ENCODE measurements at regions not wholly inside any gene's neighbourhood (a gene's known extent, or its start where the extent isn't known, plus 50 kb on each side); places are given as distances from the start of the nearest gene placed in this dataset.

- no peaks in the 10 kb centered on the region for H3K79me2 ChIP-seq (ENCODE audit: control insufficient read depth in 1 of 2, insufficient read depth in 2 of 2, low read length in 2 of 2)
- no peaks in the 10 kb centered on the region; the same call in 1 of the 2 replicates for H3K23me2 ChIP-seq (ENCODE audit: low read depth, low read length)
- H2AFZ ChIP-seq (ENCODE audit: low read length): no peak overlapping the region
- H2BK15ac ChIP-seq (ENCODE audit: low read length): no peak overlapping the region
- H3K4me3 ChIP-seq (ENCODE audit: extremely low read depth in 1 of 4, insufficient read depth in 2 of 4, low read depth in 3 of 4, low read length in 4 of 4): no peak overlapping the region
- no peaks in the 10 kb centered on the region for H3K79me1 ChIP-seq (ENCODE audit: low read depth, low read length)
- no peaks in the 10 kb centered on the region; a peak in 1 of 7 replicates for H3K4me1 ChIP-seq (replicated peaks in 1 of 4; ENCODE audit: control insufficient read depth in 3 of 4, insufficient read depth in 4 of 4, low read length in 3 of 4)
- H4K5ac ChIP-seq (ENCODE audit: insufficient read length, low read depth, low read length): no peak overlapping the region
- DNase-seq (ENCODE audit: low read depth in 1 of 2, low spot score in 2 of 2) (no peak), FAIRE-seq (no peak)
- H3K27ac ChIP-seq (ENCODE audit: low read depth, low read length): no peak overlapping the region
- H3K14ac ChIP-seq (ENCODE audit: insufficient read length): no peak overlapping the region
- ChIA-PET CTCF (ENCODE audit: partially characterized antibody) (interaction anchor here (1.0 kb wide), 1 partner anchor 194 kb away, joined by 3 read pairs; no protein-coding TSS in a partner anchor), POLR2A (ENCODE audit: partially characterized antibody) (no interaction called here)
- H2AK5ac ChIP-seq (ENCODE audit: low read depth, low read length): no peak overlapping the region
- no peak overlapping the region for H2BK20ac ChIP-seq (ENCODE audit: low read length)
- H3K56ac ChIP-seq (replicated peaks; ENCODE audit: insufficient read length, low read depth, low read length): no peak overlapping the region
- no peak overlapping the region for H3K23ac ChIP-seq (ENCODE audit: insufficient read length)
- no peaks in the 10 kb centered on the region for H4K20me1 ChIP-seq (replicated peaks in 1 of 2; ENCODE audit: control insufficient read depth in 1 of 2, insufficient read depth in 2 of 2, low read length in 2 of 2)
- no peak overlapping the region for H4K8ac ChIP-seq (ENCODE audit: extremely low read depth, insufficient read depth, low read length)
- no peak overlapping the region for H2BK12ac ChIP-seq (ENCODE audit: low read depth, low read length)
- H2BK5ac ChIP-seq (ENCODE audit: low read depth, low read length): no peak overlapping the region
- H3K27me3 ChIP-seq (replicated peaks in 1 of 4; ENCODE audit: control insufficient read depth in 3 of 4, extremely low read depth in 1 of 4, insufficient read depth in 3 of 4, low read length in 3 of 4): no peaks in the 10 kb centered on the region; a peak in 1 of 7 replicates
- no peak overlapping the region for H3K9ac ChIP-seq (replicated peaks in 1 of 4; ENCODE audit: extremely low read depth in 1 of 4, low read depth in 3 of 4, low read length in 3 of 4)
- H3K18ac ChIP-seq (ENCODE audit: extremely low read depth, low read length): no peak overlapping the region
- H3K4ac ChIP-seq (replicated peaks; ENCODE audit: insufficient read length, low read depth, low read length): no peak overlapping the region
- H2BK120ac ChIP-seq (replicated peaks; ENCODE audit: low read depth, low read length): no peak overlapping the region
- H4K91ac ChIP-seq (replicated peaks; ENCODE audit: insufficient read length, low read length): no peak overlapping the region
- no peak overlapping the region for H3K4me2 ChIP-seq (ENCODE audit: insufficient read depth in 1 of 2, low read depth in 2 of 2, low read length in 2 of 2)
- 0 out of 4 replicates have a peak, but pooled peaks cover 0 to 3% of the 10 kb centered on the region in 2 experiments for H3K9me3 ChIP-seq (ENCODE audit: insufficient read depth in 2 of 2, low read depth in 1 of 2, low read length in 1 of 2)
- 80% methylated on average over 1 of the region's 8 CpGs; no CpG with 5 or more reads in 1 of the 2 experiments for WGBS, 2 experiments (ENCODE audit: extremely low coverage in 1 of 2, insufficient coverage in 1 of 2, insufficient read length in 1 of 2, insufficient replicate concordance in 2 of 2, low coverage in 1 of 2, low lambda C conversion rate in 2 of 2, missing lambda C conversion rate in 1 of 2)
- no peaks in the 10 kb centered on the region for H3K36me3 ChIP-seq (ENCODE audit: control insufficient read depth in 2 of 4, insufficient read depth in 4 of 4, low read length in 3 of 4)
- TF ChIP-seq USF2 (IDR thresholded peaks at IDR 0.05; ENCODE audit: low read length) (no peak), JUN (IDR thresholded peaks at IDR 0.05; ENCODE audit: low read depth, low read length) (no peak), BACH1 (IDR thresholded peaks at IDR 0.05; ENCODE audit: low read length) (no peak), ATF2 (IDR thresholded peaks at IDR 0.05; ENCODE audit: low read length) (no peak), SUZ12 (IDR thresholded peaks at IDR 0.05; ENCODE audit: low read length) (no peak), NANOG (IDR thresholded peaks at IDR 0.05; ENCODE audit: insufficient read depth, low read depth, low read length, poor library complexity, severe bottlenecking) (no peak), RNF2 (IDR thresholded peaks at IDR 0.05; ENCODE audit: borderline replicate concordance, low read depth, low read length, missing control alignments, poor library complexity, severe bottlenecking) (no peak), FOSL1 (IDR thresholded peaks at IDR 0.05; ENCODE audit: insufficient read depth, low read depth, low read length) (no peak), CBX8 (IDR thresholded peaks at IDR 0.05; ENCODE audit: borderline replicate concordance, low read depth, low read length) (no peak), TCF12 (IDR thresholded peaks at IDR 0.05; ENCODE audit: low read depth, low read length) (no peak), RBBP5 (IDR thresholded peaks at IDR 0.05; ENCODE audit: borderline replicate concordance, low read depth, low read length) (no peak)
Measured at GRCh38 chr12:131258398-131258797, 304.7 kb downstream of the ADGRD1 start.

Data from H1 (cell line).